HepG2 (cell line): ENCODE measurements at regions not wholly inside any gene's neighbourhood (a gene's known extent, or its start where the extent isn't known, plus 50 kb on each side); places are given as distances from the start of the nearest gene placed in this dataset.

Experiments used
- ATAC-seq: fragments of 200-7000 bp; cut with Tn5 transposase; 3 replicates; pipeline ENCODE4 v1.9.1; 2020; ENCODE audit warnings: mild to moderate bottlenecking, moderate library complexity
- BruUV-seq: library from RNA; stranded (reverse); fragments of 400-500 nt; replicated peaks from 2 replicates; lab custom pipeline; 2021; lab: Mats Ljungman, UMichigan
- CTCF ChIA-PET: fragments of 300-600 bp; formaldehyde crosslinking; extraction: SDS; loops from one replicate; lab custom pipeline; 2021; ENCODE audit warnings: low total read pairs, inconsistent platforms, low intra/inter-chr PET ratio; lab: Yijun Ruan, JAX
- POLR2A ChIA-PET: fragments of 350-600 bp; sonication (Branson Sonifier 250); formaldehyde crosslinking; loops from one replicate; lab custom pipeline; 2020; ENCODE audit warnings: antibody characterized with exemption, inconsistent platforms; lab: Yijun Ruan, JAX
- DNase-seq: peaks from one replicate; pipeline ENCODE4 v3.0.0-alpha.2; 2015; ENCODE audit warnings: low spot score
- FAIRE-seq: peaks from 3 replicates; lab custom pipeline; 2011; peaks lifted over from hg19 to GRCh38; lab: Jason Lieb, UNC
- H2AFZ ChIP-seq: one replicate; pipeline ENCODE4 v1.6.1; 2011; ENCODE audit warnings: low read length, inconsistent platforms
- H3K27ac ChIP-seq: fragments of 300-600 bp; 3 replicates; pipeline ENCODE4 v1.8.0; 2011; ENCODE audit warnings: mixed run types, mild to moderate bottlenecking, mixed read lengths, low read length, inconsistent platforms; ENCODE audit not compliant: insufficient read depth; ENCODE audit errors: extremely low read length
- H3K27me3 ChIP-seq, 2 experiments: fragments of 200-600 bp in 1 of 2; 2 replicates in 1 of 2; 3 replicates in 1 of 2; pipeline versions ENCODE4 v1.6.0 to v1.8.0; 2011; ENCODE audit warnings: low read length in 2 of 2, mild to moderate bottlenecking in 2 of 2, moderate library complexity in 2 of 2, inconsistent platforms in 1 of 2; ENCODE audit not compliant: insufficient read depth in 2 of 2, control insufficient read depth in 1 of 2
- H3K36me3 ChIP-seq, 2 experiments: fragments of 200-600 bp in 1 of 2; replicated peaks in 1 of 2; 2 replicates in 1 of 2; 3 replicates in 1 of 2; pipeline versions ENCODE4 v1.5.1 to v1.8.0; 2011; ENCODE audit warnings: low read length in 2 of 2, inconsistent platforms in 1 of 2; ENCODE audit not compliant: insufficient read depth in 2 of 2, control insufficient read depth in 1 of 2
- H3K4me1 ChIP-seq: 2 replicates; pipeline ENCODE4 v1.5.1; 2012; ENCODE audit warnings: low read length, inconsistent platforms; ENCODE audit not compliant: insufficient read depth
- H3K4me2 ChIP-seq: 2 replicates; pipeline ENCODE4 v1.6.0; 2011; ENCODE audit warnings: low read depth, low read length, inconsistent platforms
- H3K4me3 ChIP-seq, 3 experiments: fragments of 200-600 bp in 1 of 3; sonication (generic), shearing (Covaris generic) in 1 of 3; replicated peaks in 1 of 3; 2 replicates each; pipeline ENCODE4 v1.5.1; 2011 to 2016; ENCODE audit warnings: low read length in 3 of 3, inconsistent platforms in 2 of 3, low read depth in 2 of 3, mild to moderate bottlenecking in 2 of 3, control low read depth in 1 of 3, mixed read lengths in 1 of 3; ENCODE audit not compliant: insufficient read depth in 1 of 3
- H3K79me2 ChIP-seq: one replicate; pipeline ENCODE4 v1.6.1; 2011; ENCODE audit warnings: low read length, inconsistent platforms; ENCODE audit not compliant: insufficient read depth
- H3K9ac ChIP-seq: 2 replicates; pipeline ENCODE4 v1.6.0; 2011; ENCODE audit warnings: mild to moderate bottlenecking, low read depth, low read length, inconsistent platforms; ENCODE audit not compliant: insufficient read depth
- H3K9me3 ChIP-seq: 2 replicates; pipeline ENCODE4 v1.5.1; 2012; ENCODE audit warnings: mild to moderate bottlenecking, low read length
- H4K20me1 ChIP-seq: 2 replicates; pipeline ENCODE4 v1.6.0; 2011; ENCODE audit warnings: inconsistent platforms, mild to moderate bottlenecking, low read length, moderate library complexity; ENCODE audit not compliant: insufficient read depth
- AGO2 ChIP-seq: fragments of 200-400 bp; formaldehyde crosslinking; optimal IDR thresholded peaks from 2 replicates; pipeline ENCODE3; 2017; ENCODE audit warnings: mild to moderate bottlenecking, low read depth, low read length, moderate library complexity
- ATF1 ChIP-seq: IDR thresholded peaks from 2 replicates; pipeline ENCODE4 v1.6.1; 2016; ENCODE audit warnings: mild to moderate bottlenecking, control low read depth
- DMTF1 ChIP-seq: sonication (generic); formaldehyde crosslinking; IDR thresholded peaks from 2 replicates; pipeline ENCODE4 v1.4.0; 2020; ENCODE audit warnings: mild to moderate bottlenecking, missing genetic modification reagents
- HDAC1 ChIP-seq: sonication (generic); formaldehyde crosslinking; IDR thresholded peaks from 2 replicates; pipeline ENCODE4 v1.5.1; 2020; ENCODE audit warnings: mild to moderate bottlenecking, missing genetic modification reagents
- HIVEP1 ChIP-seq: sonication (generic); formaldehyde crosslinking; IDR thresholded peaks from 2 replicates; pipeline ENCODE4 v1.4.0; 2020; ENCODE audit warnings: mild to moderate bottlenecking, missing genetic modification reagents
- KLF9 ChIP-seq: IDR thresholded peaks from 2 replicates; pipeline ENCODE4 v1.6.1; 2016; ENCODE audit warnings: low read depth
- NR3C1 ChIP-seq: sonication (generic); formaldehyde crosslinking; IDR thresholded peaks from 2 replicates; pipeline ENCODE4 v1.4.0; 2020; ENCODE audit warnings: missing genetic modification reagents
- RXRB ChIP-seq: IDR thresholded peaks from 2 replicates; pipeline ENCODE4 v1.6.1; 2016; ENCODE audit warnings: borderline replicate concordance, missing genetic modification reagents, missing compliant biosample characterization
- SP5 ChIP-seq: IDR thresholded peaks from 2 replicates; pipeline ENCODE4 v1.6.1; 2016; ENCODE audit warnings: low read depth, borderline replicate concordance
- SYNCRIP ChIP-seq: fragments of 200-400 bp; formaldehyde crosslinking; IDR thresholded peaks from 2 replicates; pipeline ENCODE4 v1.6.1; 2018; ENCODE audit warnings: mild to moderate bottlenecking, low read depth, low read length; ENCODE audit not compliant: insufficient read depth
- YEATS4 ChIP-seq: sonication (generic); formaldehyde crosslinking; IDR thresholded peaks from 2 replicates; pipeline ENCODE4 v1.4.0; 2020; ENCODE audit warnings: missing genetic modification reagents, borderline replicate concordance
- ZBTB42 ChIP-seq: sonication (generic); formaldehyde crosslinking; IDR thresholded peaks from 2 replicates; pipeline ENCODE4 v1.5.0; 2020; ENCODE audit warnings: mild to moderate bottlenecking, missing genetic modification reagents
- ZMYM4 ChIP-seq: sonication (generic); formaldehyde crosslinking; IDR thresholded peaks from 2 replicates; pipeline ENCODE4 v1.8.1; 2023; ENCODE audit warnings: mild to moderate bottlenecking, missing genetic modification reagents
- ZNF280B ChIP-seq: sonication (generic); formaldehyde crosslinking; IDR thresholded peaks from 2 replicates; pipeline ENCODE4 v1.5.0; 2020; ENCODE audit warnings: missing genetic modification reagents, mild to moderate bottlenecking, borderline replicate concordance
- ZNF33B ChIP-seq: sonication (generic); formaldehyde crosslinking; IDR thresholded peaks from 2 replicates; pipeline ENCODE4 v1.5.1; 2020; ENCODE audit warnings: mild to moderate bottlenecking, missing genetic modification reagents
- ZNF354B ChIP-seq: sonication (generic); formaldehyde crosslinking; IDR thresholded peaks from 2 replicates; pipeline ENCODE4 v1.8.0; 2022; ENCODE audit warnings: mild to moderate bottlenecking, missing genetic modification reagents
- ZNF460 ChIP-seq: sonication (generic); formaldehyde crosslinking; IDR thresholded peaks from 2 replicates; pipeline ENCODE4 v1.5.1; 2020; ENCODE audit warnings: missing genetic modification reagents, mild to moderate bottlenecking, borderline replicate concordance
- ZNF501 ChIP-seq: sonication (generic); formaldehyde crosslinking; IDR thresholded peaks from 2 replicates; pipeline ENCODE4 v1.5.1; 2020; ENCODE audit warnings: mild to moderate bottlenecking, moderate library complexity, missing genetic modification reagents
- ZNF549 ChIP-seq: sonication (generic); formaldehyde crosslinking; IDR thresholded peaks from 2 replicates; pipeline ENCODE4 v1.5.0; 2020; ENCODE audit warnings: missing genetic modification reagents
- ZNF7 ChIP-seq: IDR thresholded peaks from 2 replicates; pipeline ENCODE4 v1.6.1; 2016; ENCODE audit warnings: missing biosample characterization, missing genetic modification reagents
- ZNF713 ChIP-seq: sonication (generic); formaldehyde crosslinking; IDR thresholded peaks from 2 replicates; pipeline ENCODE4 v1.4.0; 2020; ENCODE audit warnings: mild to moderate bottlenecking, missing genetic modification reagents
- ZNF740 ChIP-seq: sonication (generic); formaldehyde crosslinking; IDR thresholded peaks from 2 replicates; pipeline ENCODE4 v1.4.0; 2020; ENCODE audit warnings: missing genetic modification reagents
- ZSCAN21 ChIP-seq: sonication (generic); formaldehyde crosslinking; IDR thresholded peaks from 2 replicates; pipeline ENCODE4 v1.8.0; 2022; ENCODE audit warnings: mild to moderate bottlenecking, missing genetic modification reagents, moderate library complexity, borderline replicate concordance
- WGBS: methylation state at CpG from one replicate; pipeline ENCODE4 v1.1.6; 2017; ENCODE audit warnings: low lambda C conversion rate; 5-methylcytosine and 5-hydroxymethylcytosine counted together
- in situ Hi-C: cut with HindIII; loops from 2 replicates; pipeline ENCODE4 v1.10.0; 2017; ENCODE audit warnings: low pct_unique_long_range_greater_than_20kb; ENCODE audit not compliant: extremely low pct_ligation_motif_present
- intact Hi-C: fragments of 100-400 bp; cut with micrococcal nuclease; formaldehyde crosslinking; loops from one replicate; pipeline ENCODE4 v1.10.0; 2022; ENCODE audit not compliant: unreplicated experiment

GRCh38 chr18:42413870-42414269, 458.8 kb downstream of the PIK3C3 start (continued):
- TF ChIP-seq DMTF1 (CRISPR knock-in tag) (no peak), ZNF549 (CRISPR knock-in tag) (no peak), ZMYM4 (CRISPR knock-in tag) (no peak), ZNF460 (CRISPR knock-in tag) (no peak), ZBTB42 (CRISPR knock-in tag) (no peak), KLF9 (CRISPR knock-in tag) (no peak), AGO2 (no peak), ZNF7 (CRISPR knock-in tag) (no peak), ZNF713 (no peak), RXRB (CRISPR knock-in tag) (no peak), YEATS4 (CRISPR knock-in tag) (no peak)

- in situ Hi-C loops (no loop called here), intact Hi-C loops (no loop called here)
- Histone ChIP-seq H3K36me3 (no peaks in the 10 kb centered on the region), H3K4me3 (no peak overlapping the region), H4K20me1 (no peaks in the 10 kb centered on the region), H3K9ac (no peak overlapping the region), H3K9me3 (peaks cover 41% of the 10 kb centered on the region), H3K4me2 (no peak overlapping the region), H2AFZ (no peak overlapping the region), H3K4me1 (no peaks in the 10 kb centered on the region), H3K27ac (no peak overlapping the region), H3K79me2 (no peaks in the 10 kb centered on the region), H3K27me3 (no peaks in the 10 kb centered on the region)
- ATAC-seq (no peak), FAIRE-seq (no peak), DNase-seq (no peak)
- BruUV-seq = no TSS peak
- 25% methylated on average over 7 of the region's 7 CpGs for WGBS
- ChIA-PET CTCF (no interaction called here), POLR2A (no interaction called here)
- TF ChIP-seq RXRB (CRISPR knock-in tag) (no peak), HIVEP1 (no peak), ZNF33B (CRISPR knock-in tag) (no peak), NR3C1 (CRISPR knock-in tag) (no peak), ZNF280B (CRISPR knock-in tag) (no peak), ZSCAN21 (CRISPR knock-in tag) (no peak), ATF1 (CRISPR knock-in tag) (no peak), ZNF501 (no peak), SYNCRIP (no peak), HDAC1 (CRISPR knock-in tag) (no peak), SP5 (CRISPR knock-in tag) (no peak), ZNF354B (no peak), ZNF740 (CRISPR knock-in tag) (no peak)
Measured at GRCh38 chr18:42414756-42415454, 459.9 kb downstream of the PIK3C3 start.
